Skin epidermis (tissue), 12 donors: ENCODE measurements at regions not wholly inside any gene's neighbourhood (a gene's known extent, or its start where the extent isn't known, plus 50 kb on each side); places are given as distances from the start of the nearest gene placed in this dataset.

ENCODE experiments used
- H3K27ac ChIP-seq, 21 experiments: fragments of 200-600 bp; sonication (generic) in 11 of 21; one replicate each; pipeline ENCODE4 v1.5.0; 2020; ENCODE audit warnings: mild to moderate bottlenecking in 3 of 21, inconsistent platforms in 2 of 21, moderate library complexity in 2 of 21
- H3K4me3 ChIP-seq, 7 experiments: fragments of 200-600 bp; sonication (generic) in 2 of 7; one replicate each; pipeline ENCODE4 v1.5.0; 2020; ENCODE audit warnings: inconsistent platforms in 2 of 7, mild to moderate bottlenecking in 2 of 7, moderate library complexity in 1 of 7

GRCh38 chr17:33725675-33726271, 432.7 kb upstream of the ASIC2 start:
- Histone ChIP-seq H3K4me3 (no peak overlapping the region), H3K27ac (no peak overlapping the region)

- Histone ChIP-seq H3K4me3 (no peak overlapping the region), H3K27ac (no peak overlapping the region)
Measured at GRCh38 chr17:33730131-33730530, 437.0 kb upstream of the ASIC2 start.

GRCh38 chr17:33732116-33732515, 439.0 kb upstream of the ASIC2 start:
- no peak overlapping the region for H3K27ac ChIP-seq
- no peak overlapping the region for H3K4me3 ChIP-seq

GRCh38 chr17:33739714-33740113, 446.6 kb upstream of the ASIC2 start:
- H3K27ac ChIP-seq: no peak overlapping the region
- no peak overlapping the region for H3K4me3 ChIP-seq

- no peak overlapping the region for H3K4me3 ChIP-seq
- H3K27ac ChIP-seq: no peak overlapping the region
Measured at GRCh38 chr17:33745047-33745760, 452.1 kb upstream of the ASIC2 start.

GRCh38 chr17:33749171-33749570, 456.1 kb upstream of the ASIC2 start:
- no peak overlapping the region for H3K4me3 ChIP-seq
- H3K27ac ChIP-seq: no peak overlapping the region

- H3K27ac ChIP-seq: no peak overlapping the region
- no peak overlapping the region for H3K4me3 ChIP-seq
Measured at GRCh38 chr17:33750943-33751701, 458.0 kb upstream of the ASIC2 start.

- Histone ChIP-seq H3K27ac (no peak overlapping the region), H3K4me3 (no peak overlapping the region)
Measured at GRCh38 chr17:33751702-33752065, 458.6 kb upstream of the ASIC2 start.

- Histone ChIP-seq H3K4me3 (no peak overlapping the region), H3K27ac (no peak overlapping the region)
Measured at GRCh38 chr17:33753452-33753851, 460.4 kb upstream of the ASIC2 start.

GRCh38 chr17:33756021-33756420, 462.9 kb upstream of the ASIC2 start:
- H3K4me3 ChIP-seq: no peak overlapping the region
- no peak overlapping the region for H3K27ac ChIP-seq

- H3K27ac ChIP-seq: no peak overlapping the region
- H3K4me3 ChIP-seq: no peak overlapping the region
Measured at GRCh38 chr17:33765871-33766270, 472.8 kb upstream of the ASIC2 start.

- Histone ChIP-seq H3K27ac (no peak overlapping the region), H3K4me3 (no peak overlapping the region)
Measured at GRCh38 chr17:33766721-33767120, 473.6 kb upstream of the ASIC2 start.

GRCh38 chr17:33769066-33769465, 476.0 kb upstream of the ASIC2 start:
- no peak overlapping the region for H3K27ac ChIP-seq
- H3K4me3 ChIP-seq: no peak overlapping the region

- Histone ChIP-seq H3K27ac (no peak overlapping the region), H3K4me3 (no peak overlapping the region)
Measured at GRCh38 chr17:33776304-33776703, 478.8 kb upstream of the CCL2 start.

GRCh38 chr17:33776903-33777302, 478.2 kb upstream of the CCL2 start:
- no peak overlapping the region for H3K27ac ChIP-seq
- H3K4me3 ChIP-seq: no peak overlapping the region

- Histone ChIP-seq H3K27ac (no peak overlapping the region), H3K4me3 (no peak overlapping the region)
Measured at GRCh38 chr17:33777674-33778073, 477.4 kb upstream of the CCL2 start.

- Histone ChIP-seq H3K4me3 (no peak overlapping the region), H3K27ac (no peak overlapping the region)
Measured at GRCh38 chr17:33778505-33779233, 476.4 kb upstream of the CCL2 start.

GRCh38 chr17:33779234-33779591, 475.9 kb upstream of the CCL2 start:
- Histone ChIP-seq H3K27ac (no peak overlapping the region), H3K4me3 (no peak overlapping the region)

GRCh38 chr17:33785281-33785680, 469.8 kb upstream of the CCL2 start:
- no peak overlapping the region for H3K4me3 ChIP-seq
- no peak overlapping the region for H3K27ac ChIP-seq

GRCh38 chr17:33786478-33786877, 468.6 kb upstream of the CCL2 start:
- Histone ChIP-seq H3K27ac (no peak overlapping the region), H3K4me3 (no peak overlapping the region)

GRCh38 chr17:33789658-33790057, 465.4 kb upstream of the CCL2 start:
- Histone ChIP-seq H3K4me3 (no peak overlapping the region), H3K27ac (no peak overlapping the region)
